Adrenal gland (tissue), 5 donors: ENCODE measurements at regions not wholly inside any gene's neighbourhood (a gene's known extent, or its start where the extent isn't known, plus 50 kb on each side); places are given as distances from the start of the nearest gene placed in this dataset.

Experiments
- CTCF ChIP-seq, 6 experiments: fragments of 450-650 bp in 4 of 6; fragments of 200-600 bp in 2 of 6; sonication (generic) in 1 of 6; IDR thresholded peaks; 1 replicate in 5 of 6; 2 replicates in 1 of 6; pipeline versions ENCODE4 v1.5.1 to v1.8.0; 2016 to 2021; ENCODE audit warnings: antibody characterized with exemption in 6 of 6, mild to moderate bottlenecking in 2 of 6, moderate library complexity in 1 of 6
- POLR2A ChIP-seq, 2 donors: fragments of 450-650 bp; IDR thresholded peaks; one replicate each; pipeline ENCODE4 v1.6.1; 2017; ENCODE audit warnings: antibody characterized with exemption in 2 of 2, mild to moderate bottlenecking in 2 of 2, moderate library complexity in 1 of 2
- donor health status: DM: no; HTN: no; CAD: no.

DNA sequence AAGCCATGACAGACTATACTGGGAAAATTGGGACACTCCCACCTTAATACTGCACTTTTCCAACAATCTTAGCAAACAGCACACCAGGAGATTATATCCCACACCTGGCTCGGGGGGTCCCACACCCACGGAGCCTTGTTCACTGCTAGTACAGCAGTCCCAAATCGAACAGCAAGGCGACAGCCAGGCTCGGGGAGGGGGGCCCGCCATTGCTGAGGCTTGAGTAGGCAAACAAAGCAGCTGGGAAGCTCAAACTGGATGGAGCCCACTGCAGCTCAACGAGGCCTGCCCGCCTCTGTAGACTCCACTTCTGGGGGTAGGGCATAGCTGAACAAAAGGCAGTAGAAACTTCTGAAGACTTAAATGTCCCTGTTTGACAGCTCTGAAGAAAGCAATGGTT is 118.3 kb downstream of the MAGEB5 start:
- TF ChIP-seq CTCF (IDR thresholded peaks at IDR 0.05) (no peak), POLR2A (IDR thresholded peaks at IDR 0.05) (no peak)
